Gastroesophageal sphincter (tissue), 4 donors: ENCODE measurements at regions not wholly inside any gene's neighbourhood (a gene's known extent, or its start where the extent isn't known, plus 50 kb on each side); places are given as distances from the start of the nearest gene placed in this dataset.

Source experiments
- ATAC-seq: fragments of 150-250 bp; one replicate; pipeline ENCODE4 v1.9.1; 2016; ENCODE audit warnings: mild to moderate bottlenecking, moderate library complexity
- H3K27ac ChIP-seq, 4 donors: fragments of 200-600 bp; sonication (generic) in 3 of 4; 1 replicate in 3 of 4; 2 replicates in 1 of 4; pipeline ENCODE4 v1.5.1; 2016 to 2019
- H3K27me3 ChIP-seq: fragments of 200-600 bp; sonication (generic); one replicate; pipeline ENCODE4 v1.5.1; 2019
- H3K36me3 ChIP-seq, 2 donors: fragments of 200-600 bp; sonication (generic); one replicate each; pipeline ENCODE4 v1.5.1; 2019; ENCODE audit warnings: control low read depth in 1 of 2
- H3K4me1 ChIP-seq, 3 donors: fragments of 200-600 bp; sonication (generic); 1 replicate in 2 of 3; 2 replicates in 1 of 3; pipeline ENCODE4 v1.5.1; 2016 to 2019; ENCODE audit warnings: control low read depth in 2 of 3
- H3K4me3 ChIP-seq, 2 donors: fragments of 200-600 bp; sonication (generic); one replicate each; pipeline ENCODE4 v1.5.1; 2019; ENCODE audit warnings: mild to moderate bottlenecking in 1 of 2, moderate library complexity in 1 of 2
- H3K9me3 ChIP-seq, 3 donors: fragments of 200-600 bp; sonication (generic); one replicate each; pipeline ENCODE4 v1.5.1; 2017 to 2019; ENCODE audit warnings: control low read depth in 2 of 3
- CTCF ChIP-seq, 4 experiments: fragments of 200-600 bp in 2 of 4; fragments of 450-650 bp in 2 of 4; sonication (generic) in 1 of 4; IDR thresholded peaks; one replicate each; pipeline ENCODE4 v1.5.1; 2017 to 2019; ENCODE audit warnings: antibody characterized with exemption in 4 of 4, mild to moderate bottlenecking in 2 of 4, moderate library complexity in 2 of 4
- EP300 ChIP-seq: sonication (generic); formaldehyde crosslinking; IDR thresholded peaks from one replicate; pipeline ENCODE4 v1.6.1; 2017; ENCODE audit warnings: antibody characterized with exemption, mild to moderate bottlenecking
- POLR2A ChIP-seq, 2 donors: fragments of 450-650 bp; IDR thresholded peaks; one replicate each; pipeline ENCODE4 v1.6.1; 2017; ENCODE audit warnings: antibody characterized with exemption in 2 of 2, mild to moderate bottlenecking in 2 of 2, moderate library complexity in 1 of 2
- POLR2AphosphoS5 ChIP-seq: sonication (generic); formaldehyde crosslinking; IDR thresholded peaks from one replicate; pipeline ENCODE4 v1.6.1; 2017; ENCODE audit warnings: antibody characterized with exemption
- WGBS, 2 donors: methylation state at CpG; one replicate each; pipeline ENCODE4 v1.1.5; 2018; ENCODE audit warnings: low coverage in 1 of 2; 5-methylcytosine and 5-hydroxymethylcytosine counted together

GRCh38 chr2:215590010-215590745 lies 154.3 kb upstream of the FN1 start:
- TF ChIP-seq POLR2A (IDR thresholded peaks at IDR 0.05) (no peak), EP300 (no peak), POLR2AphosphoS5 (no peak), CTCF (IDR thresholded peaks at IDR 0.05) (no peak)
- Histone ChIP-seq H3K27ac (no peak overlapping the region), H3K4me3 (no peak overlapping the region), H3K36me3 (no peaks in the 10 kb centered on the region), H3K27me3 (no peaks in the 10 kb centered on the region), H3K4me1 (no peaks in the 10 kb centered on the region), H3K9me3 (no peaks in the 10 kb centered on the region)
- no peak for ATAC-seq
- WGBS, 2 donors = 82 to 94% methylated on average over 5 to 6 of the region's 6 CpGs

GRCh38 chr2:215583881-215584280 lies 148.0 kb upstream of the FN1 start:
- ATAC-seq = no peak
- no peaks in the 10 kb centered on the region for H3K27me3 ChIP-seq
- 75 to 83% methylated on average over 1 of the region's 1 CpG for WGBS, 2 donors
- H3K4me3 ChIP-seq = no peak overlapping the region
- no peaks in the 10 kb centered on the region for H3K36me3 ChIP-seq
- H3K27ac ChIP-seq = no peak overlapping the region
- no peaks in the 10 kb centered on the region for H3K9me3 ChIP-seq
- no peaks in the 10 kb centered on the region for H3K4me1 ChIP-seq
- TF ChIP-seq POLR2A (IDR thresholded peaks at IDR 0.05) (no peak), CTCF (IDR thresholded peaks at IDR 0.05) (no peak), POLR2AphosphoS5 (no peak), EP300 (no peak)

GRCh38 chr2:215579809-215580208 lies 143.9 kb upstream of the FN1 start:
- H3K36me3 ChIP-seq = no peaks in the 10 kb centered on the region
- no peaks in the 10 kb centered on the region for H3K4me1 ChIP-seq
- H3K27me3 ChIP-seq = no peaks in the 10 kb centered on the region
- no peaks in the 10 kb centered on the region for H3K9me3 ChIP-seq
- H3K4me3 ChIP-seq = no peak overlapping the region
- ATAC-seq = peak; percentile 91
- WGBS, 2 donors = 41 to 48% methylated on average over 3 of the region's 3 CpGs
- TF ChIP-seq POLR2A (IDR thresholded peaks at IDR 0.05) (no peak), POLR2AphosphoS5 (peak; percentile 59), CTCF (IDR thresholded peaks at IDR 0.05) (no peak)
- H3K27ac ChIP-seq = peak overlapping the region in 2 of 4 donors; percentile 26 to 47

GRCh38 chr2:215577356-215577755 lies 141.5 kb upstream of the FN1 start:
- H3K9me3 ChIP-seq = no peaks in the 10 kb centered on the region
- no peak for ATAC-seq
- no peak overlapping the region for H3K4me3 ChIP-seq

More at GRCh38 chr2:215577356-215577755, 141.5 kb upstream of the FN1 start:
- Histone ChIP-seq H3K36me3 (no peaks in the 10 kb centered on the region), H3K4me1 (no peaks in the 10 kb centered on the region), H3K27me3 (no peaks in the 10 kb centered on the region), H3K27ac (no peak overlapping the region)
- TF ChIP-seq POLR2AphosphoS5 (no peak), POLR2A (IDR thresholded peaks at IDR 0.05) (no peak), EP300 (no peak), CTCF (IDR thresholded peaks at IDR 0.05) (no peak)
